Nephron (organoid): ENCODE measurements at regions not wholly inside any gene's neighbourhood (a gene's known extent, or its start where the extent isn't known, plus 50 kb on each side); places are given as distances from the start of the nearest gene placed in this dataset.

Experiments used
- H3K27ac Mint-ChIP-seq, 3 experiments: 2 replicates each; pipeline ENCODE4 v1.8.0; 2020; ENCODE audit warnings: mixed read lengths in 3 of 3, mild to moderate bottlenecking in 2 of 3, moderate library complexity in 1 of 3
- H3K27me3 Mint-ChIP-seq: 2 replicates; pipeline ENCODE4 v1.8.0; 2021; ENCODE audit warnings: low read depth, mild to moderate bottlenecking, moderate library complexity, mixed read lengths
- H3K36me3 Mint-ChIP-seq: 2 replicates; pipeline ENCODE4 v1.8.0; 2020; ENCODE audit warnings: low read depth, mixed read lengths
- H3K4me1 Mint-ChIP-seq: 2 replicates; pipeline ENCODE4 v1.8.0; 2020; ENCODE audit warnings: mixed read lengths
- H3K4me3 Mint-ChIP-seq, 3 experiments: 2 replicates each; pipeline ENCODE4 v1.8.0; 2020; ENCODE audit warnings: mild to moderate bottlenecking in 3 of 3, mixed read lengths in 3 of 3, moderate library complexity in 2 of 3
- H3K9me3 Mint-ChIP-seq: 2 replicates; pipeline ENCODE4 v1.8.0; 2020; ENCODE audit warnings: mixed read lengths
- TF ChIP-seq, protein P1 (sequence below), 3 experiments: fragments of 200-600 bp; sonication (generic); IDR thresholded peaks; one replicate each; pipeline ENCODE4 v1.5.0; 2021; ENCODE audit warnings: antibody characterized with exemption in 3 of 3; ENCODE audit not compliant: unreplicated experiment in 3 of 3

DNA sequence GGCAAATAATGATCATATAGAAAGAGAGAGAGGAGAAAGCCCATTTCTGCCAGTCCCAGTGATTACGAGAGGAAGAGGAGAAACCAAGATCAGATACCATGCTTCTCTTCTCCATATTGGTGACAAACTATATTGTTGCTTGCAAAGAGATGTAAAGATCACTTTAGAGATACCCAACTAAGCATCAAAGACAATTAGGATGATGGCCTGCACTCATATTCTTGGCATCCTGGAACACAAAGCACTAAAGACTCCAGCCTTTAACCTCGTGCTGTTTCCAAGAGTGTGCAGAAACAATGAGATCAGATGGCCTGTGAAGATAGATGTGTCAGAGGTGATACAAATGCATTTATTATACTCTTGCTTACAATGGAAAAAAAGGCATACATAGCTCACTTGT, 170.7 kb upstream of the TP63 start:
- Mint-ChIP-seq H3K9me3 (no peaks in the 10 kb centered on the region), H3K36me3 (no peaks in the 10 kb centered on the region), H3K27ac (no peak overlapping the region), H3K4me3 (no peak overlapping the region), H3K4me1 (peaks cover 32% of the 10 kb centered on the region), H3K27me3 (no peaks in the 10 kb centered on the region)
- TF ChIP-seq, protein P1, sequence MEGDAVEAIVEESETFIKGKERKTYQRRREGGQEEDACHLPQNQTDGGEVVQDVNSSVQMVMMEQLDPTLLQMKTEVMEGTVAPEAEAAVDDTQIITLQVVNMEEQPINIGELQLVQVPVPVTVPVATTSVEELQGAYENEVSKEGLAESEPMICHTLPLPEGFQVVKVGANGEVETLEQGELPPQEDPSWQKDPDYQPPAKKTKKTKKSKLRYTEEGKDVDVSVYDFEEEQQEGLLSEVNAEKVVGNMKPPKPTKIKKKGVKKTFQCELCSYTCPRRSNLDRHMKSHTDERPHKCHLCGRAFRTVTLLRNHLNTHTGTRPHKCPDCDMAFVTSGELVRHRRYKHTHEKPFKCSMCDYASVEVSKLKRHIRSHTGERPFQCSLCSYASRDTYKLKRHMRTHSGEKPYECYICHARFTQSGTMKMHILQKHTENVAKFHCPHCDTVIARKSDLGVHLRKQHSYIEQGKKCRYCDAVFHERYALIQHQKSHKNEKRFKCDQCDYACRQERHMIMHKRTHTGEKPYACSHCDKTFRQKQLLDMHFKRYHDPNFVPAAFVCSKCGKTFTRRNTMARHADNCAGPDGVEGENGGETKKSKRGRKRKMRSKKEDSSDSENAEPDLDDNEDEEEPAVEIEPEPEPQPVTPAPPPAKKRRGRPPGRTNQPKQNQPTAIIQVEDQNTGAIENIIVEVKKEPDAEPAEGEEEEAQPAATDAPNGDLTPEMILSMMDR (IDR thresholded peaks at IDR 0.05; ENCODE audit: unreplicated experiment in 3 of 3) = no peak

DNA sequence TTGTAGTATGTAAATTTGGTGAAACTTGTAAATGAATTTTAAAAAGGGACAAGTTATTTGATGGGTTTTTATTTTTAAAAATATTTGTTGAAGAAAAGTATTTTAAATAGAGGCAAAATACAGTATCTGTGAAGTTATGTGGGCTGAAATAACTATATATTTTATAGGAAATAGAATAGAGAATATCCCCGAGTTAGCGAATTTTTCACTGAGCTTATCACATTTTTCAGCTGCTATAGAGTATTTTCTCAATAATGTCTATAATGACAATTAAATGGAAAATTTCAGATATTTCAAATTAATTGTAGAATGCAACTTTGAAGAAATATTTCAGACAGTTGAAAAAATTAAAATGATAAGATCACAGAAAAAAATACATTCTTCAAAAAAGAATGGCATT, 166.4 kb upstream of the TP63 start:
- H3K27ac Mint-ChIP-seq = no peak overlapping the region
- no peaks in the 10 kb centered on the region for H3K36me3 Mint-ChIP-seq
- no peak overlapping the region for H3K4me3 Mint-ChIP-seq
- no peaks in the 10 kb centered on the region for H3K27me3 Mint-ChIP-seq
- TF ChIP-seq, protein P1 (IDR thresholded peaks at IDR 0.05; ENCODE audit: unreplicated experiment in 3 of 3) = no peak
- no peaks in the 10 kb centered on the region for H3K4me1 Mint-ChIP-seq
- H3K9me3 Mint-ChIP-seq = no peaks in the 10 kb centered on the region

DNA sequence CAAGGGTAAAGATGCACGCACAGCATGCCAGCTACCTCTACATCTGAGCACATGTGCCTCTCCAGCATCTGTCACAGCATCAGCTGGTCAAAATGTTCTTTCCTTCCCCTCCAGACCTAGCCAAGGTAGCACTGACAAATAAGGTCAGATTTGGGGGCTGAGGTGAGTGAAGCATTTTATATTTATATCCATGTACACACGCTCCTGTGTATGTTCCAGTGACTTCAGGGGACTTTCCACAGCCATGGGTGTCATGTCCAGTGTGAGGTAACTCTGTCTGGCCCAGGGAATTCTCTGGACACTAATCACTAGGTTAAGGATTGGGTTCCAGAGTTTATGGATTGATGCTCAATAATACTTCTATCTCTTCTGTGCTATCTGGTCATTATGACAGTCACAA, 165.2 kb upstream of the TP63 start:
- Mint-ChIP-seq H3K4me3 (no peak overlapping the region), H3K4me1 (no peaks in the 10 kb centered on the region), H3K27me3 (no peaks in the 10 kb centered on the region), H3K36me3 (no peaks in the 10 kb centered on the region), H3K27ac (no peak overlapping the region), H3K9me3 (no peaks in the 10 kb centered on the region)
- TF ChIP-seq, protein P1 (IDR thresholded peaks at IDR 0.05; ENCODE audit: unreplicated experiment in 3 of 3) = no peak

GRCh38 chr3:189467451-189467850, 163.7 kb upstream of the TP63 start:
- Mint-ChIP-seq H3K4me3 (no peak overlapping the region), H3K9me3 (no peaks in the 10 kb centered on the region), H3K27ac (no peak overlapping the region), H3K27me3 (no peaks in the 10 kb centered on the region), H3K36me3 (no peaks in the 10 kb centered on the region), H3K4me1 (no peaks in the 10 kb centered on the region)
- TF ChIP-seq, protein P1 (IDR thresholded peaks at IDR 0.05; ENCODE audit: unreplicated experiment in 3 of 3) = no peak

DNA sequence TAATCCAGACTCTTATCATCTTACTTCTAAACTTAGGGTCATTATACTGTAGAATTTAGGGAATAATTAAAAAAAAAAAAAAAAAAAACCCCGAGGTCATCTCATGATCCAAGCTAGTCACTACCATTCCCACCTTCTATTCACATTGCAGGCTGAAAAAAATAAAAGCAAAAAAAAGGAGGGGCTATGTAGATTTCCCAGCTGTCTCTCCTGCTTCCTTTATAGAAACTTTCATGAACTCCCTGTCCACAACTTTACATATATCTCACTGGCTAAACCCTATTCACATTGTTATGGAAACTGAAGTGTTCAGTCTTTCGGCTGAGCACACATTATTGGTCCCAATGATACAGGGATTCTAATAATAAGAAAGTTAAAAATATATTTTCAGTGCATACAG, 156.2 kb upstream of the TP63 start:
- H3K9me3 Mint-ChIP-seq = no peaks in the 10 kb centered on the region
- TF ChIP-seq, protein P1 (IDR thresholded peaks at IDR 0.05; ENCODE audit: unreplicated experiment in 3 of 3) = no peak

DNA sequence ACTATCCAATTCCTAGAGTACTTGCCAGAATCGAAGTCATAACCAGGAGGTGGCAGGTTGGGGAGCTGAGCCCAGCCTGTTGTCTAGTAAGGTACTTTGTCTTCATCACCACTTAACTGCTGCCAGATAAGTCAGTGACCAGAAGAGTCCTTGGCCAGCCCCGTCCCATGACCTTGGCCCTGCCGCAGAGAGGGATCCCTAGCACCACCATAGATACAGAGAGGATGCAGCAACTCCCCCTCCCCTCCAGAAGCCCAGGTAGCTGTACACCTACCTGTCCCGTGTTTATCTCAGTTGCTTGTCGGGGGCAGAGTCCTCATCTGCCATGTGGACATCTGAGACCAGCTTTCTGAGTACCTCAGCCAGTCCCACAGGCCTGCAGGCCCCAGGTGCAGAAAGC, 153.6 kb upstream of the TP63 start:
- Mint-ChIP-seq H3K27ac (no peak overlapping the region), H3K4me1 (no peaks in the 10 kb centered on the region), H3K9me3 (peaks cover 5% of the 10 kb centered on the region), H3K36me3 (no peaks in the 10 kb centered on the region), H3K27me3 (peaks cover 4% of the 10 kb centered on the region), H3K4me3 (no peak overlapping the region)
- TF ChIP-seq, protein P1 (IDR thresholded peaks at IDR 0.05; ENCODE audit: unreplicated experiment in 3 of 3) = no peak

More for the DNA sequence above, 156.2 kb upstream of the TP63 start:
- no peak overlapping the region for H3K4me3 Mint-ChIP-seq
- no peaks in the 10 kb centered on the region for H3K27me3 Mint-ChIP-seq
- H3K27ac Mint-ChIP-seq = no peak overlapping the region
- H3K4me1 Mint-ChIP-seq = no peaks in the 10 kb centered on the region
- no peaks in the 10 kb centered on the region for H3K36me3 Mint-ChIP-seq
